GM10266 (cell line): ENCODE measurements at regions not wholly inside any gene's neighbourhood (a gene's known extent, or its start where the extent isn't known, plus 50 kb on each side); places are given as distances from the start of the nearest gene placed in this dataset.
A peak's percentile ranks its signal among the peaks of the same experiment; 100 is the strongest.

Experiments
- DNase-seq: peaks from one replicate; pipeline ENCODE4 v3.0.0; 2012; ENCODE audit errors: extremely low spot score
- CTCF ChIP-seq: IDR thresholded peaks from 2 replicates; pipeline ENCODE4 v1.5.1; 2012; ENCODE audit warnings: mild to moderate bottlenecking, low read depth; ENCODE audit not compliant: control insufficient read depth, insufficient read depth; ENCODE audit errors: missing control alignments

- TF ChIP-seq CTCF = no peak
- no peak for DNase-seq
Observed at GRCh38 chr10:62665771-62666170, 138.7 kb upstream of the ADO start.

GRCh38 chr10:62666275-62666674, 138.2 kb upstream of the ADO start:
- no peak for TF ChIP-seq CTCF
- no peak for DNase-seq

- TF ChIP-seq CTCF = no peak
- DNase-seq = no peak
Observed at GRCh38 chr10:62669341-62669740, 135.2 kb upstream of the ADO start.

GRCh38 chr10:62671104-62671503, 133.4 kb upstream of the ADO start:
- TF ChIP-seq CTCF = no peak
- no peak for DNase-seq

- peak; percentile 82 for DNase-seq
- TF ChIP-seq CTCF = peak; percentile 68
Observed at GRCh38 chr10:62681211-62681940, 123.1 kb upstream of the ADO start.

- no peak for DNase-seq
- no peak for TF ChIP-seq CTCF
Observed at GRCh38 chr10:62684911-62685310, 119.6 kb upstream of the ADO start.

GRCh38 chr10:62687230-62687748, 117.2 kb upstream of the ADO start:
- TF ChIP-seq CTCF = no peak
- DNase-seq = no peak
